Activated CD4-positive, alpha-beta T cell treated with anti-CD3 and anti-CD28 coated beads, Interleukin-2, amount 50 U/mL, for 16 hours (primary cell): ENCODE measurements at regions not wholly inside any gene's neighbourhood (a gene's known extent, or its start where the extent isn't known, plus 50 kb on each side); places are given as distances from the start of the nearest gene placed in this dataset.
"Not testable (repeated sequence)": the region's sequence is repeated elsewhere in the genome, so short reads cannot be mapped to it uniquely, and the experiment has no call there.

Experiments
- DNase-seq: peaks from one replicate; pipeline ENCODE4 v3.0.0-alpha.2; 2020

GRCh38 chr4:126899331-126899801 is 733.4 kb upstream of the INTU start:
- DNase-seq, result no peak

DNA sequence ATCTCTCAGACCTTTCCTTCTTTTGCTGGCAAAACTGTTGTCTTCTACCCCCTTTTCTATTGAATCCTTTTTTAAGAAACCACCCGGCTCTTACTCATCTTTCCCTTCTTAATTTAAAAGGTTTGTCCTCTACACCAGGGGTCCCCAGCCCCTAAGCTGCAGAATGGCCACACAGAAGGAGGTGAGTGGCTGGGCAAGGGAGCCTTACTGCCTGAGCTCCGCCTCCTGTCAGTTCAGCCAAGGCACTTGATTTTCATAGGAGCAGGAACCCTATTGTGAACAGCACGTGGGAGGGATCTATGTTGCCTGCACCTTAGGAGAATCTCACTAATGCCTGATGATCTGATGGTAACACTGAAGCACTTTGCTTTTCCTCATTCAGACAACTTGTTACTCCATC is 726.3 kb upstream of the INTU start:
- no peak for DNase-seq

GRCh38 chr4:126907389-126907788 is 725.4 kb upstream of the INTU start:
- no peak for DNase-seq

DNA sequence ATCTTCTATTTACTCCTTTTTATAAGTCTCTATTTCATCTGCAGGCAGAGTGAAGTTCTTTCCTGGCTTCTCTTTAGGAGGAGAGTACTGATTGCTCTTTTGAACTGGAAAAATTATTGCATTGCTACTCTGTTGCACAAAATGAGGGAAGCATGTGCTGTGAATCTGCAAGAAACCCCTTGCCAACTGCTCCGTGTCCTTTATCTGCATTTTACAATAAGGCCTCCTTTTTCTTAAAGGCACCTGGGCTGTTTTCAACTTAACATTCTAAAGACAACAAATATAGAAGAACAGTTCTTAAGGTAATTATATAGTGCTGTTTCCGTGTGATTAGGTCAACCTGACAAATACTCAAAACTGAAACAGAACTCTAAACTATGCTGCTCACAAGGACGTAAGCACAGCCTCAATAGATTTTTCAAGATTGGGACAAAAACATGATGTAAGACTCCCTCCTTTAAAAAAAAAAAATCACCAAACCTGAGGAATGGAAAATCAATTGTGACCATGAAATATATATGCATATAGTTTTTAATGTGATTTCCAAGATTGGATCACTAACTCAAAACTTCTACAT is 716.6 kb upstream of the INTU start:
- DNase-seq, result no peak

DNA sequence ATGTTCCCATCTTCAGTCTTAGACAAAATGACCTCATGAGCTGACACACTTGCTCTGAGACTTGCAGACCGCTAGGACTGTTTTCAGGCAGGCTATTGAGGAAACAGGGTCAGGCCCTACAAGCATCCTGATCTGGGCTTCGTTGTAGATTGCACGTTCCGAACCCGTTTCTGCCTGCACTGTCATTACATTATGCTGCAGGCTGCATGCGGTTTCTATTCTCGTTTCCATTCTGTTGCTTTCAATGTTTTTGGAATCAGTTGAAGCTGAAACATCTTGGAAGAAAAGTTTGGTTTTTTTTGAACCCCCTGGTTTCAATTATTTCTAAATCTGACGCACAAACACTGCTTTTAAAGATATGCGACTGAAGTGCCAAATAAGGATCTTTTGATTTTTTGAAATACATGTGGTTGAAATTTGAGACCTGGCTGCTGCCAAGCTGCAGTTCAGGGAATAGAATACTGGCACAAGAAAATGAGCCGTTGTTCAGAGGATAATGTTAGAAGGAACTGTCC is 716.1 kb upstream of the INTU start:
- no peak for DNase-seq

DNA sequence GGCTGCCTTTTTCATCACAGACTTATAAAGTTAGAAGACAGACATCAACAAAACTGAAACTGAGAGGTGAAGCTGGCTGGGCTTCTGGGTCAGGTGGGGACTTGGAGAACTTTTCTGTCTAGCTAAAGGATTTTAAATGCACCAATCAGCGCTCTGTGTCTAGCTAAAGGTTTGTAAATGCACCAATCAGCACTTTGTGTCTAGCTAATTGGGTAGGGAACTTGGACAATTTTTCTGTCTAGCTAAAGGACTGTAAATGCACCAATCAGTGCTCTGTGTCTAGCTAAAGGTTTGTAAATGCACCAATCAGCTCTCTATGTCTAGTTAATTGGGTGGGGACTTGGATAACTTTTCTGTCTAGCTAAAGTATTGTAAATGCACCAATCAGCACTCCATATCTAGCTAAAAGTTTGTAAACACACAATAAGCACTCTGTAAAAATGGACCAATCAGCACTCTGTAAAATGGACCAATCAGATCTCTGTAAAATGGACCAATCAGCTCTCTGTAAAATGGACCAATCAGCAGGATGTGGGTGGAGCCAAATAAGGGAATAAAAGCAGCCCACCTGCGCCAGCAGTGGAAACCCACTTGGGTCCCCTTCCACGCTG is 710.3 kb upstream of the INTU start:
- DNase-seq, result not testable (repeated sequence)

GRCh38 chr4:126924237-126924636 is 708.5 kb upstream of the INTU start:
- no peak for DNase-seq

DNA sequence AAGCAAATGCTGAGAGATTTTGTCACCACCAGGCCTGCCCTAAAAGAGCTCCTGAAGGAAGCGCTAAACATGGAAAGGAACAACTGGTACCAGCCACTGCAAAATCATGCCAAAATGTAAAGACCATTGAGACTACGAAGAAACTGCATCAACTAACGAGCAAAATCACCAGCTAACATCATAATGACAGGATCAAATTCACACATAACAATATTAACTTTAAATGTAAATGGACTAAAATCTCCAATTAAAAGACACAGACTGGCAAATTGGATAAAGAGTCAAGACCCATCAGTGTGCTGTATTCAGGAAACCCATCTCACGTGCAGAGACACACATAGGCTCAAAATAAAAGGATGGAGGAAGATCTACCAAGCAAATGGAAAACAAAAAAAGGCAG is 702.7 kb upstream of the INTU start:
- not testable (repeated sequence) for DNase-seq

DNA sequence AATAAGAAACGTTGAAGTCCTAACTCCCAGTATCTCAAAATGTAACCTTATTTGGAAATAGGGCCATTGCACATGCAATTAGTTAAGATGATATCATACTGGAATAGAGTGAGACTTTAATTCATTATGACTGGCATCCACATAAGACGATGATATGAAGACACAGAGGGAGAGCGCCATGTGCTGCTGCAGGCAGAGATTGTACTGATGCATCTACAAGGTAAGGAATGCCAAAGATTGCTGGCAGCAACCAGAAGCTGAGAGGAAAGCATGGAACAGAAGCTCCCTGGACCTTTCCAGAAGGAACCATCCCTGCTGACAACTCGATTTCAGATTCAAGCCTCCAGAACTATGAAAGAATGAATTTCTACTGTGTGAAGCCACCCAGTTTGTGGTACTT is 697.0 kb upstream of the INTU start:
- no peak for DNase-seq

- no peak for DNase-seq
Measured at GRCh38 chr4:126937342-126937741, 695.4 kb upstream of the INTU start.

GRCh38 chr4:126937846-126938422 is 694.8 kb upstream of the INTU start:
- DNase-seq, result no peak

DNA sequence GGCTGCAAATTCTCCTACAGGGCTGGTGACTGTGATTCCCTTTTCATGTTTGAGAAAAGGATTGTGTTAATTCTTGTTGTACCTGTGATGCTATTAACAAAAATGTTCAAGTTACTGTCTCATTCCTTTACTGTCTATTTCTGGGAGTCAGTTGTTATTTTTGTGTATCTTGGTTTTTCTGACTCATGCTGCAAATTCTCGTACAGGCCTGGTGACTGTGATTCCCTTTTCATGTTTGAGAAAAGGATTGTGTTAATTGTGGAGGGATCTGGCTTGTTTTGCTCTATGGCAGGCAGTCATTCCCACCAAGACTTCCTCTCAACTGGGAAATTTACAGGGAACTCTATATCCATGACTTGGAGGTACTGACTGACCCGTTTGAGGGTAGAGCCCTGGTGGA is 693.4 kb upstream of the INTU start:
- no peak for DNase-seq

DNA sequence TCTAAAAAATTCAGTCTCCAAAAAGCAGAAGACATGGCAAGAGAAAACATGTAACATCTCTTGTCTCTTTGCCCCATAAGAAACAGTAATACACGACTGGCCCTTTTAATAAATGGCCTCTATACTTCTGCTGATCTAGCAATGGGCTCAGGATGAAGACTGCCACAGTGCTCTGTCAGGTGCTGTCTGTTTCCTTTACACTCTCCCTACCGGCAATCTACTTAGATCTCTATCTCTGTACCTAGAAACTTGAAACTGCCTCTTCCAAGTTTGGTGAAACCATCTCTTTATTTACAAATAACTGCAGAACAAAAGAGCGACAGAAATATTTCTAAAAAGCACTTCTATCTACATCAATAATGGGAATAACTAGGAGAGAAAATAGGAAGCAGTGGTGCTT is 685.2 kb upstream of the INTU start:
- no peak for DNase-seq

- no peak for DNase-seq
Measured at GRCh38 chr4:126954537-126955291, 678.0 kb upstream of the INTU start.

- no peak for DNase-seq
Measured at GRCh38 chr4:126955292-126956183, 677.2 kb upstream of the INTU start.

- no peak for DNase-seq
Measured at GRCh38 chr4:126956184-126956897, 676.4 kb upstream of the INTU start.

- DNase-seq, result no peak
Measured at GRCh38 chr4:126957556-126957955, 675.2 kb upstream of the INTU start.

DNA sequence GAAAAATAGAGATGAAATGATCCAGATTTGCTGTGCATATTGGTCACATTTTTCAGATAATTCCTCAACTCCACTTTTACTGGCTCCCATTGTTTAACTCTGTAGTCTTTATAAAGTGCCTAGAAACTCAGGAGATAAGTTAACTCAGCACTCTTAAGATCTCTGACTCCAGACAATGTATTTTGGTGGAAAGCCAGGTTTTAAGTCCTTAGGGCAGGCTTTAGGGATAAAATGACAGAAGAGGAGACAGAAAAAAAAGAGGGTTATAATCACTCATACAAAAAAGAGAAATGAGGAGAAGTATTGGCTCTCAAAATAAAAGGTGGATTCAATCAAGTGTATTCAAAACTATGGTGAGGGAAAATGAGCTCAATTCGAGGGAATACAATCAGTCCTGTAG is 674.8 kb upstream of the INTU start:
- no peak for DNase-seq

- DNase-seq, result no peak
Measured at GRCh38 chr4:126958482-126958881, 674.3 kb upstream of the INTU start.

DNA sequence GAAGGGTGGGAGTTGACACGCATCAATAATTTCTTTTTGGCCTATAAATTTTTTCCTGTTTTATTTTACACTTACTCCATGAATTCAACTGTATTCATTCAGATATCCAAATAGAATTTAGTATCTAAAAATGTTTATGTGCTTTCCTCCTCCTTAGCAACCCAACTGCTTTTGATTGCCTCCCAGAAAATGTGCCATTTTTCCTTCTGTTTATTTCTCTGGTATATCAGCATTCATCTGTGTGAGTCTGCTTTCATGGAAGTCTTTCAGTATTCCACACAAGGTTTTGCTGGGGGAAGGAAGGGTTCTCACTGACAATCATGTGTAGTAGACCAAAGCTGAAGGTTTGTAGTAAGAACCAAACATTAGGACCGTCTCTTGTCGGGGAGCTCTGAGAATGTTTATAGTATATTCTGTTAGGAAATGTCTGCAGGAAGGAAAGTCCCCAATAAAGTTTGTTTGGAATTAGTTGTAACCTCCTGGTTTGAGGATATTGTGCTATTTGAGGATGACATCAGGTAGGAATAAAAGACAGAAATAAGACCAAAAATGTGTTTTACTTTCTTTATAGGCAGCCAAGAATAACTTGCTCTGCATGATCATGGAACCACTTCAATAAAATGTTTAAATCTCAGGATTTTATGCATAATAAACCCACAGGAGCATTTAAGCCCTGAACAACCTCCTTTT is 673.6 kb upstream of the INTU start:
- no peak for DNase-seq

DNA sequence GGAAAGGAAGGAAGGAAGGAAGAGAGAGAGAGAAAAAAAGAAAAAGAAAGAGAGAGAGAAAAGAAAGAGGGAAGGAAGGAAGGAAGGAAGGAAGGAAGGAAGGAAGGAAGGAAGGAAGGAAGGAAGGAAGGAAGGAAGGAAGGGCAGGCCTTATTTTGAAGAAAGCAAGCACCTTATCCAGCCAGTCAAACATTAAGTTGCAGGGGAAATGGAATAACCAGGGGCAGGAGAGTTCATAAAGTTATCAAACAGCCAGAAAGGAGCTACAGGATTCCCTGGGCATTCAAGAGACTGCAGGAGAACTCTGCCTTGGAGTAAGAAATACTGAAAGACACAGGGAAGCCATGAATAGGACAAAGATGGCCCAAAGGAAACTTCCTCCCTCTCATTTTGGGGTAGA is 672.0 kb upstream of the INTU start:
- DNase-seq, result no peak
